HEK293 (cell line): ENCODE measurements at regions not wholly inside any gene's neighbourhood (a gene's known extent, or its start where the extent isn't known, plus 50 kb on each side); places are given as distances from the start of the nearest gene placed in this dataset.

Source experiments
- SP2 ChIP-seq: fragments of 450-650 bp; formaldehyde crosslinking; IDR thresholded peaks from 2 replicates; pipeline ENCODE4 v1.5.1; 2016; ENCODE audit warnings: missing biosample characterization, missing genetic modification characterization
- TRIM28 ChIP-seq: IDR thresholded peaks from 2 replicates; pipeline ENCODE4 v1.6.1; 2011; ENCODE audit warnings: low read length, control low read depth, borderline replicate concordance
- ZEB2 ChIP-seq: fragments of 450-650 bp; formaldehyde crosslinking; IDR thresholded peaks from 2 replicates; pipeline ENCODE4 v1.5.1; 2016; ENCODE audit warnings: missing biosample characterization, missing genetic modification characterization
- ZNF184 ChIP-seq: fragments of 450-650 bp; IDR thresholded peaks from 2 replicates; pipeline ENCODE4 v1.5.1; 2018; ENCODE audit warnings: missing biosample characterization, mild to moderate bottlenecking, missing genetic modification characterization
- TF ChIP-seq, protein P1 (sequence below): fragments of 450-650 bp; formaldehyde crosslinking; IDR thresholded peaks from 2 replicates; pipeline ENCODE4 v1.5.1; 2016; ENCODE audit warnings: missing biosample characterization, missing genetic modification characterization
- TF ChIP-seq, protein P2 (sequence below): fragments of 450-650 bp; formaldehyde crosslinking; IDR thresholded peaks from 2 replicates; pipeline ENCODE4 v1.5.1; 2017; ENCODE audit warnings: missing biosample characterization, mild to moderate bottlenecking, missing genetic modification characterization, moderate library complexity

DNA sequence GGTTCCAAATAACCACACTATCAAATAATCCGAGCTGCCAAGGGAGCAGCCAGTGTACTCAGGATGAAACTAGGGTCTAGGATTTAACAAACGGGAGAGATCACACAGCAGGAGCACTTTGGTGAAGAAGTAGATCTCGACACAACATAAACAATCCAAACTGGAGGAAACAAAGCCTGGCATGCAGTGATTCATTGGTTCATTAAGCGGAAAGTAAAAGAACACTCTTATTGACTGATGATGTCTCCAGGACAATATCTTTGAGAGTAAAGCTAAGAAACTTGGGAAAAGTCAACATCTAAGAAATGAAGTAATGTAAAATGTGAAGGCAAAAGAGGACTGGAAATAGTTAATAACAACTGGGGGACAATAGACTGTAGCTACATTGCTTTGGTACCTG, 1478.3 kb upstream of the CDH9 start:
- TF ChIP-seq, protein P1, sequence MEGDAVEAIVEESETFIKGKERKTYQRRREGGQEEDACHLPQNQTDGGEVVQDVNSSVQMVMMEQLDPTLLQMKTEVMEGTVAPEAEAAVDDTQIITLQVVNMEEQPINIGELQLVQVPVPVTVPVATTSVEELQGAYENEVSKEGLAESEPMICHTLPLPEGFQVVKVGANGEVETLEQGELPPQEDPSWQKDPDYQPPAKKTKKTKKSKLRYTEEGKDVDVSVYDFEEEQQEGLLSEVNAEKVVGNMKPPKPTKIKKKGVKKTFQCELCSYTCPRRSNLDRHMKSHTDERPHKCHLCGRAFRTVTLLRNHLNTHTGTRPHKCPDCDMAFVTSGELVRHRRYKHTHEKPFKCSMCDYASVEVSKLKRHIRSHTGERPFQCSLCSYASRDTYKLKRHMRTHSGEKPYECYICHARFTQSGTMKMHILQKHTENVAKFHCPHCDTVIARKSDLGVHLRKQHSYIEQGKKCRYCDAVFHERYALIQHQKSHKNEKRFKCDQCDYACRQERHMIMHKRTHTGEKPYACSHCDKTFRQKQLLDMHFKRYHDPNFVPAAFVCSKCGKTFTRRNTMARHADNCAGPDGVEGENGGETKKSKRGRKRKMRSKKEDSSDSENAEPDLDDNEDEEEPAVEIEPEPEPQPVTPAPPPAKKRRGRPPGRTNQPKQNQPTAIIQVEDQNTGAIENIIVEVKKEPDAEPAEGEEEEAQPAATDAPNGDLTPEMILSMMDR = no peak
- TF ChIP-seq SP2 (tag by site-specific recombination) (no peak), TRIM28 (no peak), ZNF184 (tag by site-specific recombination) (no peak), ZEB2 (tag by site-specific recombination) (no peak)
- TF ChIP-seq, protein P2, sequence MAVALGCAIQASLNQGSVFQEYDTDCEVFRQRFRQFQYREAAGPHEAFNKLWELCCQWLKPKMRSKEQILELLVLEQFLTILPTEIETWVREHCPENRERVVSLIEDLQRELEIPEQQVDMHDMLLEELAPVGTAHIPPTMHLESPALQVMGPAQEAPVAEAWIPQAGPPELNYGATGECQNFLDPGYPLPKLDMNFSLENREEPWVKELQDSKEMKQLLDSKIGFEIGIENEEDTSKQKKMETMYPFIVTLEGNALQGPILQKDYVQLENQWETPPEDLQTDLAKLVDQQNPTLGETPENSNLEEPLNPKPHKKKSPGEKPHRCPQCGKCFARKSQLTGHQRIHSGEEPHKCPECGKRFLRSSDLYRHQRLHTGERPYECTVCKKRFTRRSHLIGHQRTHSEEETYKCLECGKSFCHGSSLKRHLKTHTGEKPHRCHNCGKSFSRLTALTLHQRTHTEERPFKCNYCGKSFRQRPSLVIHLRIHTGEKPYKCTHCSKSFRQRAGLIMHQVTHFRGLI (tag by site-specific recombination) = no peak
